PC-3 (cell line): ENCODE measurements at regions not wholly inside any gene's neighbourhood (a gene's known extent, or its start where the extent isn't known, plus 50 kb on each side); places are given as distances from the start of the nearest gene placed in this dataset.

Source experiments
- CTCF ChIP-seq: fragments of 300-600 bp; sonication (generic); conservative IDR thresholded peaks from 2 replicates; pipeline ENCODE4 v1.5.1; 2017; ENCODE audit warnings: antibody characterized with exemption, low read depth, mild to moderate bottlenecking, low read length
- EZH2 ChIP-seq: fragments of 300-600 bp; sonication (generic); IDR thresholded peaks from one replicate; pipeline ENCODE4 v1.6.1; 2017; ENCODE audit warnings: antibody characterized with exemption, mild to moderate bottlenecking, low read length; ENCODE audit not compliant: unreplicated experiment
- EZH2phosphoT487 ChIP-seq: fragments of 300-600 bp; sonication (generic); IDR thresholded peaks from 2 replicates; pipeline ENCODE4 v1.6.1; 2018; ENCODE audit warnings: mild to moderate bottlenecking, antibody characterized with exemption, low read length, borderline replicate concordance

GRCh38 chr4:44100456-44100855 lies 348.2 kb downstream of the KCTD8 start:
- no peak for TF ChIP-seq CTCF
- no peak for TF ChIP-seq EZH2
- no peak for TF ChIP-seq EZH2phosphoT487
